WTC11 (cell line): ENCODE measurements at regions not wholly inside any gene's neighbourhood (a gene's known extent, or its start where the extent isn't known, plus 50 kb on each side); places are given as distances from the start of the nearest gene placed in this dataset.

ENCODE experiments used
- ATAC-seq: fragments of 200-7000 bp; cut with Tn5 transposase; 2 replicates; pipeline ENCODE4 v1.10.0; 2021; ENCODE audit warnings: mild to moderate bottlenecking, moderate library complexity
- CTCF ChIA-PET: fragments of 300-600 bp; sonication (Branson Sonifier 250); formaldehyde crosslinking; loops from one replicate; lab custom pipeline; 2021; ENCODE audit warnings: antibody characterized with exemption; lab: Charles Lee
- POLR2A ChIA-PET: fragments of 350-600 bp; sonication (Branson Sonifier 250); formaldehyde crosslinking; loops from one replicate; lab custom pipeline; 2021; ENCODE audit warnings: antibody characterized with exemption; lab: Charles Lee
- DNase-seq: peaks from one replicate; pipeline ENCODE4 v3.0.0; 2021; ENCODE audit warnings: low spot score
- H3K27ac Mint-ChIP-seq: 2 replicates; pipeline ENCODE4 v1.8.0; 2021; ENCODE audit warnings: mixed read lengths
- H3K27me3 Mint-ChIP-seq: 2 replicates; pipeline ENCODE4 v1.8.0; 2021; ENCODE audit warnings: low read depth, mild to moderate bottlenecking, moderate library complexity, mixed read lengths
- H3K36me3 Mint-ChIP-seq: 2 replicates; pipeline ENCODE4 v1.8.0; 2021; ENCODE audit warnings: mixed read lengths
- H3K4me1 Mint-ChIP-seq: 2 replicates; pipeline ENCODE4 v1.8.0; 2022; ENCODE audit warnings: mixed read lengths
- H3K4me3 Mint-ChIP-seq: 2 replicates; pipeline ENCODE4 v1.8.0; 2021; ENCODE audit warnings: mild to moderate bottlenecking, moderate library complexity, mixed read lengths
- H3K9me3 Mint-ChIP-seq: 2 replicates; pipeline ENCODE4 v1.8.0; 2021; ENCODE audit warnings: mixed read lengths
- ATF1 ChIP-seq: sonication (generic); formaldehyde crosslinking; IDR thresholded peaks from 2 replicates; pipeline ENCODE4 v1.8.1; 2023; ENCODE audit warnings: mild to moderate bottlenecking, moderate library complexity, missing genetic modification reagents
- FOXK1 ChIP-seq: sonication (generic); formaldehyde crosslinking; IDR thresholded peaks from 2 replicates; pipeline ENCODE4 v1.8.0; 2022; ENCODE audit warnings: mild to moderate bottlenecking, moderate library complexity, missing genetic modification reagents
- GABPB1 ChIP-seq: sonication (generic); formaldehyde crosslinking; IDR thresholded peaks from 2 replicates; pipeline ENCODE4 v1.8.1; 2023; ENCODE audit warnings: mild to moderate bottlenecking, missing genetic modification reagents
- GRHL2 ChIP-seq: fragments of 250-450 bp; sonication (Bioruptor Pico); IDR thresholded peaks from 2 replicates; pipeline ENCODE4 v1.8.0; 2022; ENCODE audit warnings: mild to moderate bottlenecking, moderate library complexity; ENCODE audit not compliant: insufficient replicate concordance, severe bottlenecking
- KAT7 ChIP-seq: sonication (generic); formaldehyde crosslinking; IDR thresholded peaks from 2 replicates; pipeline ENCODE4 v1.8.1; 2023; ENCODE audit warnings: missing genetic modification reagents, mild to moderate bottlenecking, borderline replicate concordance
- MXD4 ChIP-seq: fragments of 250-450 bp; sonication (Bioruptor Pico); IDR thresholded peaks from 2 replicates; pipeline ENCODE4 v1.8.0; 2021; ENCODE audit warnings: mild to moderate bottlenecking, moderate library complexity, borderline replicate concordance
- NFATC4 ChIP-seq: fragments of 250-450 bp; sonication (Bioruptor Pico); IDR thresholded peaks from 2 replicates; pipeline ENCODE4 v1.9.0; 2021; ENCODE audit warnings: mild to moderate bottlenecking
- NR2C2 ChIP-seq: sonication (generic); formaldehyde crosslinking; IDR thresholded peaks from 2 replicates; pipeline ENCODE4 v1.8.0; 2022; ENCODE audit warnings: mild to moderate bottlenecking, missing genetic modification reagents
- ZBTB21 ChIP-seq: sonication (generic); formaldehyde crosslinking; IDR thresholded peaks from 2 replicates; pipeline ENCODE4 v1.8.1; 2023; ENCODE audit warnings: mild to moderate bottlenecking, missing genetic modification reagents, borderline replicate concordance
- ZNF121 ChIP-seq: sonication (generic); formaldehyde crosslinking; IDR thresholded peaks from 2 replicates; pipeline ENCODE4 v1.8.0; 2023; ENCODE audit warnings: missing genetic modification reagents
- ZNF138 ChIP-seq: sonication (generic); formaldehyde crosslinking; conservative IDR thresholded peaks from 2 replicates; pipeline ENCODE4 v1.8.1; 2022; ENCODE audit warnings: mild to moderate bottlenecking, moderate library complexity, missing genetic modification reagents
- ZNF263 ChIP-seq: sonication (generic); formaldehyde crosslinking; IDR thresholded peaks from 2 replicates; pipeline ENCODE4 v1.8.1; 2022; ENCODE audit warnings: low read depth, mild to moderate bottlenecking, moderate library complexity, missing genetic modification reagents
- TF ChIP-seq, protein P1 (sequence below): fragments of 250-450 bp; sonication (Bioruptor Pico); IDR thresholded peaks from 2 replicates; pipeline ENCODE4 v1.9.0; 2021; ENCODE audit warnings: mild to moderate bottlenecking
- TF ChIP-seq, protein P2 (sequence below): sonication (generic); formaldehyde crosslinking; IDR thresholded peaks from 2 replicates; pipeline ENCODE4 v1.8.1; 2022; ENCODE audit warnings: mild to moderate bottlenecking, missing genetic modification reagents, moderate library complexity, borderline replicate concordance
- TF ChIP-seq, protein P3 (sequence below): sonication (generic); formaldehyde crosslinking; IDR thresholded peaks from 2 replicates; pipeline ENCODE4 v1.8.0; 2022; ENCODE audit warnings: missing genetic modification reagents
- TF ChIP-seq, protein P4 (sequence below): sonication (generic); formaldehyde crosslinking; IDR thresholded peaks from 2 replicates; pipeline ENCODE4 v1.8.1; 2023; ENCODE audit warnings: mild to moderate bottlenecking, missing genetic modification reagents

DNA sequence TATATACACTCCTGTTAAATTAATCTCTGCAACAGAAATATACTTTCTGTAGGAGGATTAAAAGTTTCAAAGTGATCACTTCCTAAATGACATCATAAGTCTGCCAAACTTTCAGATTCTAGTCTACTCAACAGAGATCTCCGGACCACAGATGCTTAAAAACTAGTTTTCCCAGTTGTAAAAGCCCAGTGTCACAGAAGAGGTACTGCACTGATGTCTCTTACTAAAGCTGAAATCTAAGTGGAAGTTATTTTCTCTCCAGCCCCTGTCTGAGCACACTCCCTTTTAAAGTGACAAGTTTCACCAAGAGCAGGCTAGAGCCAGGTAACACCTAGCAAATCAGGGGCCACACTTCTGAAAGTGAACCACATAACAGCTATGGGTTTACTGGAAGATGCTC is 71.6 kb upstream of the DST start (continued):
- TF ChIP-seq, protein P1, sequence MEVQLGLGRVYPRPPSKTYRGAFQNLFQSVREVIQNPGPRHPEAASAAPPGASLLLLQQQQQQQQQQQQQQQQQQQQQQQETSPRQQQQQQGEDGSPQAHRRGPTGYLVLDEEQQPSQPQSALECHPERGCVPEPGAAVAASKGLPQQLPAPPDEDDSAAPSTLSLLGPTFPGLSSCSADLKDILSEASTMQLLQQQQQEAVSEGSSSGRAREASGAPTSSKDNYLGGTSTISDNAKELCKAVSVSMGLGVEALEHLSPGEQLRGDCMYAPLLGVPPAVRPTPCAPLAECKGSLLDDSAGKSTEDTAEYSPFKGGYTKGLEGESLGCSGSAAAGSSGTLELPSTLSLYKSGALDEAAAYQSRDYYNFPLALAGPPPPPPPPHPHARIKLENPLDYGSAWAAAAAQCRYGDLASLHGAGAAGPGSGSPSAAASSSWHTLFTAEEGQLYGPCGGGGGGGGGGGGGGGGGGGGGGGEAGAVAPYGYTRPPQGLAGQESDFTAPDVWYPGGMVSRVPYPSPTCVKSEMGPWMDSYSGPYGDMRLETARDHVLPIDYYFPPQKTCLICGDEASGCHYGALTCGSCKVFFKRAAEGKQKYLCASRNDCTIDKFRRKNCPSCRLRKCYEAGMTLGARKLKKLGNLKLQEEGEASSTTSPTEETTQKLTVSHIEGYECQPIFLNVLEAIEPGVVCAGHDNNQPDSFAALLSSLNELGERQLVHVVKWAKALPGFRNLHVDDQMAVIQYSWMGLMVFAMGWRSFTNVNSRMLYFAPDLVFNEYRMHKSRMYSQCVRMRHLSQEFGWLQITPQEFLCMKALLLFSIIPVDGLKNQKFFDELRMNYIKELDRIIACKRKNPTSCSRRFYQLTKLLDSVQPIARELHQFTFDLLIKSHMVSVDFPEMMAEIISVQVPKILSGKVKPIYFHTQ (CRISPR knock-in tag): no peak
- TF ChIP-seq KAT7 (CRISPR knock-in tag) (no peak), ZBTB21 (CRISPR knock-in tag) (no peak)

DNA sequence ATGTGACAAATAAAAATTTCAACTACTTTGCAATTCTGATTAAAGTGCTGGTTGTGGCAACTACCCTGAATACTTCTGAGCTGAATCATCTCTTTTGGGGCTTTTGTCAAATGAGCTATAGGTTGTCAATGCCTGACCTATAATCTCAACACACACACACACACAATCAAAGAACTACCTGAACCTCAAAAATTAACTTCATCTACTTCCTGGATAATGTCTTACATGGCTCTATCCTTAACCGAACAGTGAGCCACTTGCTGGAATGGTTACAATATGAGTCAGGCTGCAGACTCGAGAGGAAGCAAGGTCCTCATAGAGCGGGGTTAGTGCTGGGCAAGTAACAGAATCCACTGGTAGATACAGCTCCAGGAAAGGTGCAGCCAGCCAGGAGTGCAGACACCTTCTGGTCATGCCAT is 70.6 kb upstream of the DST start:
- CTCF ChIA-PET: interaction anchor here (1.1 to 6.5 kb wide), 6 partner anchors 11 to 190 kb away, joined by 3 to 66 read pairs (median 4); no protein-coding TSS in a partner anchor
- Mint-ChIP-seq H3K9me3 (peaks cover 3% of the 10 kb centered on the region), H3K36me3 (peaks cover 3% of the 10 kb centered on the region), H3K27me3 (no peaks in the 10 kb centered on the region), H3K27ac (peak overlapping the region; percentile 59), H3K4me1 (peaks cover 73% of the 10 kb centered on the region)
- no peak for DNase-seq
- POLR2A ChIA-PET: no interaction called here
- TF ChIP-seq GRHL2 (CRISPR knock-in tag) (no peak), ZNF121 (CRISPR knock-in tag) (no peak)
- TF ChIP-seq, protein P2, sequence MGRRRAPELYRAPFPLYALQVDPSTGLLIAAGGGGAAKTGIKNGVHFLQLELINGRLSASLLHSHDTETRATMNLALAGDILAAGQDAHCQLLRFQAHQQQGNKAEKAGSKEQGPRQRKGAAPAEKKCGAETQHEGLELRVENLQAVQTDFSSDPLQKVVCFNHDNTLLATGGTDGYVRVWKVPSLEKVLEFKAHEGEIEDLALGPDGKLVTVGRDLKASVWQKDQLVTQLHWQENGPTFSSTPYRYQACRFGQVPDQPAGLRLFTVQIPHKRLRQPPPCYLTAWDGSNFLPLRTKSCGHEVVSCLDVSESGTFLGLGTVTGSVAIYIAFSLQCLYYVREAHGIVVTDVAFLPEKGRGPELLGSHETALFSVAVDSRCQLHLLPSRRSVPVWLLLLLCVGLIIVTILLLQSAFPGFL (CRISPR knock-in tag): no peak
- TF ChIP-seq, all 79 proteins: peak for 0
- H3K4me3 Mint-ChIP-seq: no peak overlapping the region
- ATAC-seq: peak; percentile 16; the same call in 1 of the 2 replicates

DNA sequence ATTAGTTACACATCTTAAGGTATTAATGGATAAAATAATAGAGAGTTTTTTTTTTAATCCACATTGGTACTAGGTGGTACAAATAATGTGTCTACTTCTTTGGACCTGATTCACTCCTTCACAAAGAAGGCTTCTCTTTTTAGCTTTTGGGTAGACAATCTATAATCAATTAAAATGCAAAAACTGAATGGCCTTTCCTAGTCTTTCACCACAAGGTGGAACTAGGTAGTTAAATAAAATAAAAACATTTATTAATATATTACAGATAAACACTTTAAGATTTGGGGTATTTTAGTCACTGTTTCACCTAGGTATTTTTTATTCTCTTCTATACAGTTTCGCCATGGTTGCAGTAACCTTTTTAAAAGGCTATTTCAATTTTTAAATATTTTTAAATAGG is 68.3 kb upstream of the DST start:
- TF ChIP-seq ZNF263 (CRISPR knock-in tag): no peak
- no peak for TF ChIP-seq MXD4 (CRISPR knock-in tag)
- TF ChIP-seq NR2C2 (CRISPR knock-in tag): no peak
- TF ChIP-seq, protein P3, sequence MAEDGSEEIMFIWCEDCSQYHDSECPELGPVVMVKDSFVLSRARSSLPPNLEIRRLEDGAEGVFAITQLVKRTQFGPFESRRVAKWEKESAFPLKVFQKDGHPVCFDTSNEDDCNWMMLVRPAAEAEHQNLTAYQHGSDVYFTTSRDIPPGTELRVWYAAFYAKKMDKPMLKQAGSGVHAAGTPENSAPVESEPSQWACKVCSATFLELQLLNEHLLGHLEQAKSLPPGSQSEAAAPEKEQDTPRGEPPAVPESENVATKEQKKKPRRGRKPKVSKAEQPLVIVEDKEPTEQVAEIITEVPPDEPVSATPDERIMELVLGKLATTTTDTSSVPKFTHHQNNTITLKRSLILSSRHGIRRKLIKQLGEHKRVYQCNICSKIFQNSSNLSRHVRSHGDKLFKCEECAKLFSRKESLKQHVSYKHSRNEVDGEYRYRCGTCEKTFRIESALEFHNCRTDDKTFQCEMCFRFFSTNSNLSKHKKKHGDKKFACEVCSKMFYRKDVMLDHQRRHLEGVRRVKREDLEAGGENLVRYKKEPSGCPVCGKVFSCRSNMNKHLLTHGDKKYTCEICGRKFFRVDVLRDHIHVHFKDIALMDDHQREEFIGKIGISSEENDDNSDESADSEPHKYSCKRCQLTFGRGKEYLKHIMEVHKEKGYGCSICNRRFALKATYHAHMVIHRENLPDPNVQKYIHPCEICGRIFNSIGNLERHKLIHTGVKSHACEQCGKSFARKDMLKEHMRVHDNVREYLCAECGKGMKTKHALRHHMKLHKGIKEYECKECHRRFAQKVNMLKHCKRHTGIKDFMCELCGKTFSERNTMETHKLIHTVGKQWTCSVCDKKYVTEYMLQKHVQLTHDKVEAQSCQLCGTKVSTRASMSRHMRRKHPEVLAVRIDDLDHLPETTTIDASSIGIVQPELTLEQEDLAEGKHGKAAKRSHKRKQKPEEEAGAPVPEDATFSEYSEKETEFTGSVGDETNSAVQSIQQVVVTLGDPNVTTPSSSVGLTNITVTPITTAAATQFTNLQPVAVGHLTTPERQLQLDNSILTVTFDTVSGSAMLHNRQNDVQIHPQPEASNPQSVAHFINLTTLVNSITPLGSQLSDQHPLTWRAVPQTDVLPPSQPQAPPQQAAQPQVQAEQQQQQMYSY (CRISPR knock-in tag): no peak
- no peak for TF ChIP-seq GRHL2 (CRISPR knock-in tag)
- no peak for TF ChIP-seq ZNF138 (CRISPR knock-in tag)
- TF ChIP-seq ATF1 (CRISPR knock-in tag): no peak
- TF ChIP-seq FOXK1: no peak
- TF ChIP-seq, protein P4, sequence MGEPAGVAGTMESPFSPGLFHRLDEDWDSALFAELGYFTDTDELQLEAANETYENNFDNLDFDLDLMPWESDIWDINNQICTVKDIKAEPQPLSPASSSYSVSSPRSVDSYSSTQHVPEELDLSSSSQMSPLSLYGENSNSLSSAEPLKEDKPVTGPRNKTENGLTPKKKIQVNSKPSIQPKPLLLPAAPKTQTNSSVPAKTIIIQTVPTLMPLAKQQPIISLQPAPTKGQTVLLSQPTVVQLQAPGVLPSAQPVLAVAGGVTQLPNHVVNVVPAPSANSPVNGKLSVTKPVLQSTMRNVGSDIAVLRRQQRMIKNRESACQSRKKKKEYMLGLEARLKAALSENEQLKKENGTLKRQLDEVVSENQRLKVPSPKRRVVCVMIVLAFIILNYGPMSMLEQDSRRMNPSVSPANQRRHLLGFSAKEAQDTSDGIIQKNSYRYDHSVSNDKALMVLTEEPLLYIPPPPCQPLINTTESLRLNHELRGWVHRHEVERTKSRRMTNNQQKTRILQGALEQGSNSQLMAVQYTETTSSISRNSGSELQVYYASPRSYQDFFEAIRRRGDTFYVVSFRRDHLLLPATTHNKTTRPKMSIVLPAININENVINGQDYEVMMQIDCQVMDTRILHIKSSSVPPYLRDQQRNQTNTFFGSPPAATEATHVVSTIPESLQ (CRISPR knock-in tag): no peak
- no peak for TF ChIP-seq ZBTB21 (CRISPR knock-in tag)
- no peak for TF ChIP-seq NFATC4
- no peak for TF ChIP-seq GABPB1 (CRISPR knock-in tag)
- ChIA-PET POLR2A (no interaction called here), CTCF (interaction anchor here (0.7 to 6.5 kb wide), 6 partner anchors 11 to 140 kb away, joined by 3 to 66 read pairs (median 4); no protein-coding TSS in a partner anchor)
- DNase-seq (no peak), ATAC-seq (no peak)
- Mint-ChIP-seq H3K4me3 (no peak overlapping the region), H3K27ac (no peak overlapping the region), H3K9me3 (no peaks in the 10 kb centered on the region), H3K36me3 (no peaks in the 10 kb centered on the region), H3K4me1 (peaks cover 52% of the 10 kb centered on the region), H3K27me3 (no peaks in the 10 kb centered on the region)
